Right forelimb (tissue), 1 donor: ENCODE measurements at regions not wholly inside any gene's neighbourhood (a gene's known extent, or its start where the extent isn't known, plus 50 kb on each side); places are given as distances from the start of the nearest gene placed in this dataset.

Experiments
- DNase-seq: peaks from one replicate; pipeline ENCODE4 v3.0.0-alpha.2; 2018

DNA sequence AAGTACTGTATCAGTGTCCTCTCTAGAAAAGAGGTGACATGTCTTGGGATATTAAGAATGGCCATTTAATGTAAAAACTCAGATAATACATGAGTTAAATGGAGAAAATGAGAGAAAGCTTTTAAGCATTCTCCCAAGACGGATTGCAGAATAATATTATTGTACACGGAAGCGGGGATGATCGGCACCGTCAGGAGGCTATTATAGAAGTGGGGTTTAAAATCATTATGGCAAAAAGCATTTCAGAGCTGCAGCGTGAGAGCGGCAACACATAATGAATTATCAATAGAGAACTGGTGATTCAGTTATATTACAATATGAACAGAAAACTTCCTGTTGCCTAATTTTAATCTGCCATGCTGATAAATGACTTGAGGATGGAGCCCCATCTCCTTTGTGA is 261.7 kb upstream of the IRX3 start:
- DNase-seq = no peak

- DNase-seq = no peak
Measured at GRCh38 chr16:54547052-54547451, 260.5 kb upstream of the IRX3 start.

GRCh38 chr16:54546521-54546920 is 259.9 kb upstream of the IRX3 start:
- peak; percentile 50 for DNase-seq

DNA sequence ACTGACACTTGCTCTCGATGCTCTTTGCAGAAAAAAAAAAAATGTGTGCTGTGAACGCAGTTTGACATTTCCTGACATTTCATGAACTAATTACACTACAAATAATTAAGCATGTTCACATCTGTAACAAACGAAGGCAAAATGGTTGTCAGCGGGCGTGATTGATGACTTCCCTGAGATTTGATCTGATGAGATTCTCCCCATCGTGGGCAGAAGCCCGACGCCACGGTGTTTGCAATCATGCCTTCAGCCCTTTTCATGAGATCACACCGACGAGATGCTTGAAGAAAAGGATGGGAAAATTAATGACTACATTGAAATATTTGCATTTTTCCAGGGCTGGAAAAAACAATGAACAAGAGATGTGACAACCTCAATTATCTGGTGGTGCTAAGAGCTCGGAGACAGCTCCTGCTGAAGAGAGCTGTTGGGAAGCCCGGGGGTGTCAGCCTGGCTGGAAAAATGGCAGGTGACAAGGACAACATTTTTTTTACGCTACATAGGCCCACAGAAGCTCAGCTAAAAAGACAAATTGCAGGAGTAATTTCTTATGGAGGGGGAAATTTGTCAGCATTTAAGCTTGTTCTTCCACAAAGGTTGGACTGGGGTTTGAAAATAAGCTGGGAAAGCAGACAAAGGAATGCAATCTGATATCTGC is 259.4 kb upstream of the IRX3 start:
- DNase-seq = no peak

- no peak for DNase-seq
Measured at GRCh38 chr16:54544553-54545180, 258.1 kb upstream of the IRX3 start.

DNA sequence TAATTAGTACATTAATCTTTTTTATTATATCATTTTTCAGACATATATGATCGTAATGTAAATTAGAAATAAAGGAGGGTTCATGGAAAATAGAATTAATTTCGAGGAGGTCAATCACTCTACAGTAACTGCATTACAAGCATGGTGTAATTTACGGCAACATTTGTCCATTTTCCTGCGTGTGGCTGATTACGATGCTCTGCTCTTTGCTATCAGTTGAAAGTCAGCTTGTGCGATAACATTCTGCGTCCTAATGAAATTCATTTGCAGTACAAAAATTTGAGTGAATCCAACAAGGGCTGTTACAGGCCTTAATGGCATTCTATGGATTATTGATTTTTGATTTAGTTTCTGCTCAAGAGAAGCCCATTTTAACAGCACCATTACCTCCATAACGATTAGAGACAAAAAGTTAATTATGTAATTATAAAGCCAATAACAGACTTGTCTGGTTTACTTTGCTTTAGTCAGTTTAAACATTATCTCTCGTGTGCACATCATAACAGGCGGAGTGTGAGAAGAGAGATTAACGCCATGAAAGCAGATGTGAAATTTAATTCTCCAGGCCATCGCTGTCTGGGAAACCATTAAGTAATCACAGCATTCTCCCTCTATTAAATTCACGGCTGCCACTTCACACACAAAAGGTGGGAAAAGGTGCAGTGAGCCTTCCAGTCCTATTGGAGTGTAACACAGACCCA is 256.4 kb upstream of the IRX3 start:
- DNase-seq = no peak

- no peak for DNase-seq
Measured at GRCh38 chr16:54540525-54541180, 254.1 kb upstream of the IRX3 start.

DNA sequence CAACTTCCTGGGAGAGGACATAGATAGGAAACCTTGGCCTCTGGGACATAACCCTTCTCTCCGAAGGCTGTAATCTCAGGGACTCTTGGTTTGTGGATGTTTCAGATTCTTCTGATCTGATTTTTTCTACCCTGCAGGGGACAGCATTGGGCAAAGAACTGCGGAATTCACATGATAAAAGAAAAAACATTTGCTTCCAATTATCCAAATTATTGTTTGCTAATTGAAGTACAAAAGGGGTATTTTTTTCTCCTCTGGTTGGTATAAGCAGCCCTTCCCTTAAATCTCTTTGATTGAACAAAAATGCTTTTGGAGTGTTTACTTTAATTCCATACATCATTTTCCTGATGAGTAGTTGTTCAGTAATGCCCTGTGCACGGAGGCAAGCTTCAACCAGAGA is 251.7 kb upstream of the IRX3 start:
- DNase-seq = no peak

- no peak for DNase-seq
Measured at GRCh38 chr16:54533856-54534490, 247.4 kb upstream of the IRX3 start.

DNA sequence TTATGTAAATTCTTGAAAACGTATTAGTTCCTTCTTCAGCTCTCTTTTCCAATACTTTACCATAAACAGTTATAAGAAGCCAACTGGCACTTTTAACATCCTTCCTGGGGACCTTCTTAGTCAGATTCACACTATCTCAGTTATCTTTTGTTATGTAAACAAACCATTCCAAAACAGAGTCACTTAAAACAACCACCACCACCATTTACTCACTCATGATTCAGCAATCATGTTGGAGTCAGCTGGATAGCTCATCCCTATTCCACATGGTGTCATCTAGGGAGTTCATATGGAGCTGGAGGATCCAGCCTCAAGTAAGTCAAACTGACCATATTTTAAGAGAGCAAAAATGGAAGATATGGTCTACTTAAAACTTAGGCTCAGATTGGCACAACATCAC is 240.3 kb upstream of the IRX3 start:
- DNase-seq = no peak

- no peak for DNase-seq
Measured at GRCh38 chr16:54526087-54526486, 239.5 kb upstream of the IRX3 start.

- no peak for DNase-seq
Measured at GRCh38 chr16:54525104-54525503, 238.5 kb upstream of the IRX3 start.

DNA sequence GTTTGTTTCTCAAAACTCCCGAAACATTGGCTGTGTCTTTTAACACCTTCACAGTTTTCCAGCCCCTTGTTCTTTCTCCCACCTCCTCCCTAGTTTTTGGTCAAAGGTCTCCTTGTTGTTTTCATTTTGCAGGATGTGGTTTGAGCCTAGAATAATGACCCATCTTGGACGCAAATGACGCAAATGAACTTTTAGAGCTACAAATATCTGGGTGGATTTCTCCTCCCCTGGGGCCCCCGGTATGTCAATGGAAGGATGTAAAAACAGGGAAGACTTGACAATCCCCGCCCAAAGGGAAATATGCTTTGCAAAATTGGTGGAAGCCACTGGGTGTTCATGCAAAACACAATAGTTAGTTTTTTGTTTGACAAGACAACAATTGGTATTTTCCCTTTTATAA is 236.0 kb upstream of the IRX3 start:
- DNase-seq = no peak

GRCh38 chr16:54521327-54521726 is 234.7 kb upstream of the IRX3 start:
- no peak for DNase-seq

GRCh38 chr16:54519161-54519695 is 232.6 kb upstream of the IRX3 start:
- no peak for DNase-seq

DNA sequence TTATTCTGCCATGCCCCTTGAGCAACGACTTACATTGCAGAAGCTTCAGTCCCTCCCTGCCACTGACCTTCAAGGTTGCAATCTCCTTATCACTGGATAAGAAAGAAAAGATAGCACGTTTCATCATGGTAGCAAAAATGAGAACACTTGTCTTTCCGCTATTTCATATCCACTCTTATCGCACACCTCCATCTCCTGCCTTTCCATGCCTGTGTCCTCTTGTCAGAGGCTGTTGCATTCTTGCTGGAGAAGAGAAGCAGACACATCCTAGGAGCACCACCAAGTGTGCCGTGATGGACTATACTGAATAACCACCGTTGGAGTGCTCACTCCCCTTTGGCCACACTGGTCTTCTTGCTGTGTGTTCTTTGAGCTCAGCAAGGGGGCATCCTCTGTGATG is 230.6 kb upstream of the IRX3 start:
- DNase-seq = no peak

GRCh38 chr16:54512467-54512995 is 225.9 kb upstream of the IRX3 start:
- no peak for DNase-seq

DNA sequence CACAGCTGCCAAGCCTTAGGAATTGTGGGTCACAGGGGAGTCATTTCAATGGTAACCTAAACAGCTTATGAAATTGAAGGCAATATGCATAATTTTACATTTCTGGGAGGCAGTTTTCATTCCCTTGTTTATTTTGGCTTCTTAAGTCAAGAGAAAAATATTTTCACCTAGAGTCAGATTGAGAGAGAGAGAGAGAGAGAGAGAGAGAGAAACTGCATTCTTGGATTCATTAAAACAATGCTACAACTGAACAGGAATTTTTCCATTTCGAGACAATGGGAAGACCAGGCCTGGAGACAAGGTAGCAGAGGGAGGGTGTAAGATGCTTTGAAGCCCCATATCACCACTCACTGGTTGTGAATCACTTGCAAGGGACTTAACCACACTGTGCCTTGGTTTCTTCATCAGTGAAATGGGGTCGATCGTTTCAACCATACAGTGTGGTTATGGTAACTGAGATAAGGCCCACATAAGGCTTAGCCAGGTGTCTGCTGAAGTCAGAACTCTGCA is 224.7 kb upstream of the IRX3 start:
- no peak for DNase-seq

DNA sequence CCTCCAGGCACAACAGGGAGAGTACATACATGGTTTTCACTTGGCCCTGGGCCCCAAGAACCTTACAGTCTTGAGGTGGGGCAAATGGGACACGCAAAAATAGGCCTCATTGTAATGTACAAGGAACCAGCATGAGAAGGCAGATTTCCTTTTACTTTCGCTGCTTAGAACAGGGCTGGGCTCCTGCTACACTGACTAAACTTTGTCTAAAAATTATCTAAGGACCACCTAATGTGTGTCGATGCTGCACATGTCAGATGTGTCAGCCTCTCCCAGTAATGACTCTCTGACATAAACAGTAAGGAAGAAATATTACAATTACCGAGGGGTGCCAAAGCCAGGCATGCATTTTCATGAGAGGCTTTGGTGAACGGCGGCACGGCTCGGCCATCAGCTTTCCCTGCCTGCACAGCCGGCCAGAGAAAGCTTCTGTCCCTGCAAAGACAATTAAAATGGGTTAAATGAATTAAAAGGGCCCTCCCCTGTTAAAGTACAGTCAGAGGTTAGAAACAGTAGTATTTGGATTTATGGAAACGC is 224.2 kb upstream of the IRX3 start:
- peak; percentile 50 for DNase-seq

GRCh38 chr16:54509456-54509855 is 222.9 kb upstream of the IRX3 start:
- DNase-seq = no peak

DNA sequence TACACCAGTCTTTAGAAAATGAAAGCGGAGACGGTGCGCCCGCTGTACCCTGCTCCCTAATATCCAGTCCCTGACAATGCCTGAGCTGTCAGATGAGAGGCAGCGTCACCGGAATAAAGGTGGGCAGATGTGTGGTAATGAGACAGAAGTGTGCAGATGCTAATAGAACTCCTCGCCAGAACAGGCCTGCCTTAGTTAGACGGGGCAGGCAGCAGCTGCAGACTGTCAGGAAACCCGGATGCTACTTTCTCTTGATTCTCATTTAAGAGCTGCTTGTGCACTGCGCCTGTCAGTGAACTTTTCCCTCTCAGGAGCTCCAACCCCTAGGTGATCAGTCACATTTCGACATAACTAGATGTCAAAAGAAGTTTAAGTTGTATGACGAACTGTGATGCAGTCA is 221.8 kb upstream of the IRX3 start:
- no peak for DNase-seq
